ENCODE measurements at regions not wholly inside any gene's neighbourhood (a gene's known extent, or its start where the extent isn't known, plus 50 kb on each side); places are given as distances from the start of the nearest gene placed in this dataset.
"Not testable (repeated sequence)": the region's sequence is repeated elsewhere in the genome, so short reads cannot be mapped to it uniquely, and the experiment has no call there.

DNA sequence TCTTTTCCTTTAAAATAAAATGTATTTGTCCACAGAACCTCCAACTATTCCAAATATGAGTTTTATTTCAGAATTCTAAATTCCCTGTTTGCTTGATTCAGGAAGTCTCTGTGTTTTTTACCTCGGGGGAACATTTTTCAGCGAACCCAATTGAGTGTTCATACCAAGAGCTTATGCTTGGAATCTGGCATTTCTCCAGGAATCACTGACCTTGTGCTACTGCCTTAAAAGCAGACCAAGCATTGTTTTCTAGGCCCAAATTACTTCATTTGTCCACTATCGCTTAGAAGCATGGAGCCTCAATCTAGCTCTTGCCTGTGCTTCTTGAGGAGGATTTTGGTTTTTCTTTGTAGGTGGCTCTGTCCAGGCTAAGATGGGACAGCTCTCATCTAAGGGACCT, 59.4 kb downstream of the EBLN1 start:
- no peak for DNase-seq

DNA sequence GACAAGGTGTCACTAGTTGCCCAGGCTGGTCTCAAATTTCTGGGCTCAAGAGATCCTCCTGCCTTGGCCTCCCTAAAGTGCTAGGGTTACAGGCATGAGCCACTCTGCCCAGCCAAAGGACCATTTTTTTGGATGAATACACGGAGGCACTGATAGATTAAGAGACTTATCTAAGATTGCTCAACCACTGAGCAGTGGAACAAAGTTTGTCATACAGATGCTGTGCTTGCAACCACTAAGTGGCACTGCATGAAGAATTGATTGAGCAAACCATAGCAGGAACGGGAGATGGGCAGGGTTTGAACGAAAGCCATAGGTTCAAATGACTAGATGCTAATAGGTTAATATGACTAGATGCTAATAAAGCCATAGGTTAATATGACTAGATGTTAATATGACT, 61.1 kb downstream of the EBLN1 start:
- no peak for DNase-seq

DNA sequence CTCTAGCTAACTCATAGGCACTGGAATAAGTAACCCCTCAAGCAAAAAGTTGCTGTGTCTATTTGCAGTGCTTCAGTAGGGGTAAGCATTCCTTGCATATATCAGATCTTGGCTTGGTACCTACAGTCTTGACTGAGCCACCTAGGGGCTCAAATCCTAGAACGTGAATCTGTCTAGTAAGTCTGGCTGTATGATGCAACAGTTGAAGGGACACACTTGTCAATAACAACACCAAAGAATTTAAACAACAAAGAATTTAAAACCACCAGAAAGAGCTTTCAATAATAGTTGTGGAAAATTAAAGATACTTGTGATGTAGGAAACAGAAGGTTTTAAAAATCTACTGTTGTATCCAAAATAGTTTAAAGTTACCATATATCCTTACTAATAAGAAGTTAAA, 65.4 kb downstream of the EBLN1 start:
- DNase-seq: no peak

DNA sequence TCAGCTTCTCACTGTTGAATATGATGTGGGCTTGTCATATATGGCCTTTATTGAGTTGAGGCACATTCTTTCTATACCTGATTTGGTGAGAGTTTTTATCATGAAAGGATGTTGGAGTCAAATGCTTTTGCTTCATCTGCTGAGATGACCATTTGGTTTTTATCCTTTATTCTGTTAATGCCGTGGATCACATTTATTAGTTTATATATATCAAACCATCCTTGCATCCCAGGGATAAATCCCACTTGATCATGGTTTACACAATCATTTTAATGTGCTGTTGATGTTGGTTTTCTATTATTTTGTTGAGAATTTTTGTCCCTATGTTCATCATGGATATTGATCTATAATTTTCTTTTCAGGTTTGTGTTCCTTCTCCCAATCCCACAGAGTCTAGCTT, 67.0 kb downstream of the EBLN1 start:
- DNase-seq: no peak

DNA sequence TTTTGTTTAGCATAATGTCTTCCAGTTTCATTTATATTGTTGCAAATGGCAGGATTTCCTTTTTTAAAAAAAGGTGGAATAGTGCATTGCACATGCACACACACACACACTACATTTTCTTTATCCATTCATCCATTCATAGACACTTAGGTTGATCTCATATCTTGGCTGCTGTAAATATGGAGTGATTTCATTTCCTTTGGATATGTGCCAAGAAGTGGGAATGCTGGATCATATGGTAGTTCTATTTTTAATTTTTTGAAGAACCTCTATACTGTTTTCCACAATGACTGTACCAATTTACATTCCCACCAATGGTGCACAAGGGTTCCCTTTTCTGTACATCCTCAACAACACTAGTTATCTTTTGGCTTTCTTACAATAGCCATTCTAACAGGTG, 68.9 kb downstream of the EBLN1 start:
- no peak for DNase-seq

DNA sequence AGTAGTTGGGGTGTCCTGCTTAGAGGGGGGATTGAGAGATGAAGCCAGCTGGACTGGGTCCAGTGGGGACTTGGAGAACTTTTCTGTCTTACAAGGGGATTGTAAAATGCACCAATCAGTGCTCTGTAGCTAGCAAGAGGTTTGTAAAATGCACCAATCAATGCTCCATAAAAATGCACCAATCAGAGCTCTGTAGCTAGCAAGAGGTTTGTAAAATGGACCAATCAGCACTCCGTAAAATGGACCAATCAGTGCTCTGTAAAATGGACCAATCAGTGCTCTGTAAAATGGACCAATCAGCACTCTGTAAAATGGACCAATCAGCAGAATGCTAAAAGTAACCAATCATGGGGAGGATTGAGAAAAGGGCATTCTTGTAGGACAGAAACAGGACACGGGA, 71.9 kb downstream of the EBLN1 start:
- not testable (repeated sequence) for DNase-seq

DNA sequence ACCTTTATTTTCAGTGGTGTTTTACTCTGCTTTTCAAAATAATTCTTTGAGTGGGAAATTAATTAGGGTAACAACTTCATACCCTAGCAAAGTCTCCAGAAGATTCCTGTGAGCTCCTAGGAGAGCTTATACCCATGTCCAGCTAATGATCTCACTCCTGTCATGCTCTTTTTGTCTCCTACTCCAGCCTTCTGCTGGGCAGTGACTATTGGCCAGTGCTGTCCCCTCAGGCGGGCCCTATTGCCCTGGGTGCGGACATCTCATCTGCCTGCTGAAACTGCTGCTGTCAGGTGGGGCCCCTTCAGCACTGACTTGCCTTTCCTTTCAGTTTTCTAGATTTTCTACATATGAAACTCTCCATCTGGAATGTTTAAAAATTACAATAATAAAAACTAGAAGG, 80.3 kb downstream of the EBLN1 start:
- DNase-seq: no peak

DNA sequence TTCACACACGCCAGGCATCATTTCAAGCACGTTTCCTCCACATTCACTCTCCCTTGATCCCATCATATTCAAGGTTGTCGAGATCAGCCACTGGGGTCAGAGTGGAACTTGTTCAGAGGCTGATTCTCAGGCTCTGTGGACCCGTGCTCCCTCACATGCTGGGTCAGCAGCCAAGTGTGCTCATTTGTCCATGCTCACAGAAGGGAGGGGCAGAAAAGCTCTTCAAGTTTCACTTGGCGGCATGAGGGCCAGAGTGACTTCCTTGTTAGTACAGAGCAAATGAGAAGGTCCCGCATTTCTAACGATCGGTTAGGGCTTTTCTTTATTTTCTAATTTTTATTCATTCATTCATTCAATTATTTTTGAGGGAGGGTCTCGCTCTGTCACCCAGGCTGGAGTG, 82.2 kb downstream of the EBLN1 start:
- DNase-seq: no peak

DNA sequence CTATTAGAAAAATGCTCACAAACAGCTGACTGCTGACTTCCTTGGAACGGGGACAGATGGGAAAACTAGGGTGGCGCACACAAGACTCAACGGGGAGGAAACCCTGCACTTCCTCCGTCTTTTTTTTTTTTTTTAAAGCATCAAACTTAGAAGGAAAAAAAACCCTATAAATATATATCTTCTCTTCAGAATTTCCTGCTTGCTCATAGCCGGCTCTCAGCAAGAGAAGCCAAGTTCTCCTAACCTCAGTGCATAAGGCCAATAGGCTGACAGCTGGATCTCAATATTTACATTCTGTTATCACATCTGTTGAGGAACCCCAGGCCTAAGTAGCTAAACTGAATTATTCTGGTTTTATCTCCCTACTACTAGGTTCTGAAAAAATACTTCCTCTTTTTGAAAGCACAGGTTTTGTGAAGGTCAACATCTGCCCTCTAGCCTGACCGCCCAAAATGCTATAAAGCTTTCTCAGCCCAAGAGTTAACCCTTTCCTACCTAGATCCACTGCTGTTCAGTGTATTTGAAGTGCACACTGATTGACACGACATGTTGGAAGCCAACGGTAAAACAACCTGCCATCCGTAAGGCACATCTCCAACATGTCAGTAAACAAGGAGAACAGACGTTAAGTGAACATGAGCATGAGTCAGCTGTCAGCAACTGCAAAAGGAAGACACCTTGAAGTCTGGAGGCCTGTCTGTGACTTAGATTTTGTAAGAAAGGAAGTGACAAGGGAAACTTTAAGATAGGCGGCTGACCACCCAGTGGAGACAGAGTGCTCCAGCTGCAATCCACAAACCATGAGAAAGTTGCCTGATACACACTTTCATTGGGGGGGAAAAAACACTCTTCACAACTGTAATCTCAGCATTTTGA, 83.8 kb downstream of the EBLN1 start:
- DNase-seq: no peak

DNA sequence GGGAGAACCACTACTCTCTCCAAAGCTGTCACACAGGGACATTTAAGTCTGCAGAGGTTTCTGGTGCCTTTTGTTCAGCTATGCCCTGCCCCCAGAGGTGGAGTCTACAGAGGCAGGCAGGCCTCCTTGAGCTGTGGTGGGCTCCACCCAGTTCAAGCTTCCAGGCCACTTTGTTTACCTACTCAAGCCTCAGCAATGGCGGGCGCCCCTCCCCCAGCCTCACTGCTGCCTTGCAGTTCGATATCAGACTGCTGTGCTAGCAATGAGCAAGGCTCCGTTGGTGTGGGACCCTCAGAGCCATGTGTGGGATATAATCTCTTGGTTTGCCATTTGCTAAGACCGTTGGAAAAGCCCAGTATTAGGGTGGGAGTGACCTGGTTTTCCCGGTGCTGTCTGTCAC, 87.0 kb downstream of the EBLN1 start:
- not testable (repeated sequence) for DNase-seq

DNA sequence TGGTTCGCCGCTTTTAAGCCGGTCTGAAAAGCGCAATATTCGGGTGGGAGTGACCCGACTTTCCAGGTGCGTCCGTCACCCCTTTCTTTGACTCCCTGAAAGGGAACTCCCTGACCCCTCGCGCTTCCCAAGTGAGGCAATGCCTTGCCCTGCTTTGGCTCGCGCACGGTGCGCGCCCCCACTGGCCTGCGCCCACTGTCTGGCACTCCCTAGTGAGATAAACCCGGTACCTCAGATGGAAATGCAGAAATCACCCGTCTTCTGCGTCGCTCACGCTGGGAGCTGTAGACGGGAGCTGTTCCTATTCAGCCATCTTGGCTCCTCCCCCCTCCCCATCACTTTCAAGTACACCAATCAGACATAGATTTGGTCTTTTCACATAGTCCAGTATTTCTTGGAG, 88.2 kb downstream of the EBLN1 start:
- not testable (repeated sequence) for DNase-seq

DNA sequence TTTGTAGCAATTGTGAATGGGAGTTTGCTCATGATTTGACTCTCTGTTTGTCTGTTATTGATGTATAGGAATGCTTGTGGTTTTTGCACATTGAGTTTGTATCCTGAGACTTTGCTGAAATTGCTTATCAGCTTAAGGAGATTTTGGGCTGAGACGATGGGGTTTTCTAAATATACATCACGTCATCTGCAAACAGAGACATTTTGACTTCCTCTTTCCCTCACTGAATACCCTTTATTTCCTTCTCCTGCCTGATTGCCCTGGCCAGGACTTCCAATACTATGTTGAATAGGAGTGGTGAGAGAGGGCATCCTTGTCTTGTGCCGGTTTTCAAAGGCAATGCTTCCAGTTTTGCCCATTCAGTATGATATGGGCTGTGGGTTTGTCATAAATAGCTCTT, 96.6 kb downstream of the EBLN1 start:
- DNase-seq: not testable (repeated sequence)

DNA sequence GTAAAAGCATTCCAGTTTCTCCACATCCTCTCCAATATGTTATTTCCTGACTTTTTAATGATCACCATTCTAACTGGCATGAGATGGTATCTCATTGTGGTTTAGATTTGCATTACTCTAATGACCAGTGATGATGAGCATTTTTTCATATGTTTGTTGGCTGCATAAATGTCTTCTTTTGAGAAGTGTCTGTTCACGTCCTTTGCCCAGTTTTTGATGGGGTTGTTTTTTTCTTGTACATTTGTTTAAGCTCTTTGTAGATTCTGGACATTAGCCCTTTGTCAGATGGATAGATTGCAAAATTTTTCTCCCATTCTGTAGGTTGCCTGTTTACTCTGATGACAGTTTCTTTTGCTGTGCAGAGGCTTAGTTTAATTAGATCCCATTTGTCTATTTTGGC, 97.7 kb downstream of the EBLN1 start:
- not testable (repeated sequence) for DNase-seq

DNA sequence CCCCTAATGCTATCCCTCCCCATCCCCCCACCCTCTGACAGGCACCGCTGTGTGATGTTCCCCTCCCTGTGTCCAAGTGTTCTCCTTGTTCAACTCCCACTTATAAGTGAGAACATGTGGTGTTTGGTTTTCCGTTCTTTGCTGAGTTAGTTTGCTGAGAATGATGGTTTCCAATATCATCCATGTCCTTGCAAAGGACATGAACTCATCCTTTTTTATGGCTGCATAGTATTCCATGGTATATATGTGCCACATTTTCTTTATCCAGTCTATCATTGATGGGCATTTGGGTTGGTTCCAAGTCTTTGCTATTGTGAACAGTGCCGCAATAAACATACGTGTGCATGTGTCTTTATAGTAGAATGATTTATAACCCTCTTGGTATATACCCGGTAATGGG, 98.2 kb downstream of the EBLN1 start:
- DNase-seq: not testable (repeated sequence)

DNA sequence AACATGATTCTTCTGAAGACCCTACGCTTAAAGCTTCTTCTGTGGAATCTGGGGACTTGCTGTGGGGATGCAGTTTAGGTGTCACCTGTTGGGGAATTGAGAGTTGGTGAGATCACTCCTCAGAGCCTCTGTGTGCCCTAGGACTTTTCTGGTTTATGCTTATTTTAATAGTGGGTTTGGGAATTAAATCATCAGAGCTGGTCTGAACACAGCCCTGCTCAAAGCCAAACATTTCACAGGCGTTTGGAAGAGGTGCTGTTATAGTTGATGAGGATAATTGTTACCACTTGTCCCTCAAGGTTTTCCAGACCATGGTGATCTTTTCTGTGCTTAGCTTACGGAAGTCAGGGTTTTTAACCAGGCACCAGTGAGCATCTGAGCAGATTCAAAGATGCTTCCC, 106.1 kb downstream of the EBLN1 start:
- no peak for DNase-seq

DNA sequence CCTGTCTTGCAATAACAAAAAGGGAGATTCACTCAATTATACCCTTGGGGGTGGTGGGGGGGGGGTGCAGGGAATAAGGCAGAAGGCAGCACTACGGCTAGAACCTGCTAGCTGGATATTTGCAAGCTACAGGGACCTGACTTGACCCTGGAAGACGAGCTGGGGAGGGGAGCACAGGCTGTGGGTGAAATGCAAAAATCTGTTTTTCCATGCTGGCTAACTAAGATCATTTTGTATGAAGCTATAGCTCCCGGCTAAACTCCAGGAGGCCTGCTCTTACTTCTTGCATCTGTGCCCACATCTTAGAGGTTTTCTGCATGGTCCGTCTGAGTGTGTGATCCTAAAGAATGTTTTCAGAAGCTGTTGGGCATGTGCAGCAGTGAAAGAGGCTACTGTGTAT, 106.6 kb downstream of the EBLN1 start:
- DNase-seq: no peak

DNA sequence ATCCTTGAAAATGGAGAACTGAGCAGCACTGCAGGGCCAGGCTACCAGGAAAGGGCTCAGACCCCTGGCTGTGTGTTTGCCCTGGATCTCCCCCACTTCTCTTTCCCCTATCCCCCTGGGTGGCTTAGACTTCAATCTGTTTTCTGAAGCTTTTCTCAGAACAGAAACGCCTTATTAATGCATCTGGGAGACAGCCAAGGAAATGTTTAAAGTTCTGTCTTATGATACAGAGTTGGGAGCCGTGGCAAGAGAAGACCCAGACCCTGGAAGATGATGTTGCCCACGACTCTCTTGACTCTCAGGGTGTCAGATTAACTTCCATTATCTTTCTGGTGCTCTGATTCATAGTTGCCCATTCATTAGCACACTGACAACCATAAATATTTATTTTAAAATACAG, 107.1 kb downstream of the EBLN1 start:
- no peak for DNase-seq

DNA sequence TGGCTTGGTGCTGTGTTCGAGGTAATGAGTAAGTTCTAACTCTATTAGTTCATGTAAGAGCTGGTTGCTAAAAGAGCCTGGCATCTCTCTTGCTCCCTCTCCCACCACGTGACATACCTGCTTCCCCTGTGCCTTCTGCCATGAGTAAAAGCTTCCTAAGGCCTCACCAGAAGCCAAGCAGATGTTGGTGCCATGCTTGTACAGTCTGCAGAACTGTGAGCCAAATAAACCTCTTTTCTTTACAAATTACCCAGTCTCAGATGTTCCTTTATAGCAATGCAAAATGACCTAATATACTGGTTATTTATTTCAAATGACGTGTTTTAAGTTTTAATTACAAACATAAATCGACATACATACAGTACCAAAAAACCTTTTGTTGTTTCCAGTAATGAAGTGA, 101.7 kb upstream of the DNAJC1 start:
- DNase-seq: no peak

DNA sequence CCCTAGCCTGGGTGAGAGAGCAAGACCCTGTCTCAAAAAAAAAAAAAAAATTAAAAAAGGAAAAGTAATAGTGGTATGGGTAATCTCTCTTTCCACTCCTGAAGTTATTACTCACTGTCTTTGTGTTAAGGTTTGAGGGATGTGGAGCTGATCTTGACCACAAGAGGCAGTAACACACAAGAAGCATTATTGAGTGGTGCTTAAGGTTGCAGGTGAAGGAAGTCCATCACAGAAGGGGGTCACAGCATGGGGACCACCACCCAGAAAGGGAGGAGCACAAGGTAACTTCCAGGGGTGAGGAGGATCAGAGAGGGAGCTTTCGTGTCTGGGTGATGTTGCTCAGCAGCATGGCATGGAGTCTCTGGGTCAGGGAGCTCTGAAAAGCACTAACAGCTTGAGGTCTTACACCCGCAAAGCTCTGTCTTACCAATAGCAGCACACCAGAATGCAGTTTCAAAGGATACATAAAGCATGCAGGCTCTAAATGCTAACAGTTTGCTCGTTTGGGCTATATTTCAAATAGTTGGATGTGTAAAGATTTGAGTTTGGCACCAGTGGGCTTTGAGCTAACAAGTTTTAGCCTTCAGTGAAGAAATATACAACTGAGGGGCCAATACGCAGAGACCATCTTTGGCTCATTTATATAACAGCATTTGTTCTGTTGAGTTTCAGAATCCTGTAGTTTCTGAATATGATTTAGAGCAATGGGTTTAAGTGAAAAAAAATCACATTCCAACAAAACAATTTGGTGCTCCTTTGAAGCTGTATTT, 100.4 kb upstream of the DNAJC1 start:
- DNase-seq: no peak

DNA sequence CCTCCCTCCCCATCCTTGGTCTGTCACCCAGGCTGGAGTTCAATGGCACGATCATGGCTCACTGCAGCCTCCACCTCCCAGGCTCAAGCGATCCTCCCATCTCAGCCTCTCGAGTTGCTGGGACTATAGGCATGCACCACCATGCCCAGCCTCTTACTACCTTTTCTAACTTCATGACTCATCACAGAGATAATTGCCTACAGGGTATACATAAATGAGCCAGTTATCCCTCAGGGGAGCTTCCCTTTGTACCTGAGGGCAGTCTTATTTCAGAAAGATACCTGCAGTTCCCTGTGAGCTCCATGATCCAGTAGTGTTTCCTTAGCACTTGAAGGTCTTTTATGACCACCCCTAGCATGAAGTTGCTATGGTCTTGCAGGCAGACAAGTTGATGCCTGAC, 94.2 kb upstream of the DNAJC1 start:
- no peak for DNase-seq

DNA sequence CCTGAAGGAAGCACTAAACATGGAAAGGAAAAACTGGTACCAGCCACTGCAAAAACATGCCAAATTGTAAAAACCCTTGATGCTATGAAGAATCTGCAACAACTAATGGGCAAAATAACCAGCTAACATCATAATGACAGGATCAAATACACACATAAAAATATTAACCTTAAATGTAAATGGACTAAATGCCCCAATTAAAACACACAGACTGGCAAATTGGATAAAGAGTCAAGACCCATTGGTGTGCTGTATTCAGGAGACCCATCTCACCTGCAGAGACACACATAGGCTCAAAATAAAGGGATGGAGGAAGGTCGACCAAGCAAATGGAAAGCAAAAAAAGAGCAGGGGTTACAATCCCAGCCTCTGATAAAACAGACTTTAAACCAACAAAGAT, 87.7 kb upstream of the DNAJC1 start:
- DNase-seq: not testable (repeated sequence)

DNA sequence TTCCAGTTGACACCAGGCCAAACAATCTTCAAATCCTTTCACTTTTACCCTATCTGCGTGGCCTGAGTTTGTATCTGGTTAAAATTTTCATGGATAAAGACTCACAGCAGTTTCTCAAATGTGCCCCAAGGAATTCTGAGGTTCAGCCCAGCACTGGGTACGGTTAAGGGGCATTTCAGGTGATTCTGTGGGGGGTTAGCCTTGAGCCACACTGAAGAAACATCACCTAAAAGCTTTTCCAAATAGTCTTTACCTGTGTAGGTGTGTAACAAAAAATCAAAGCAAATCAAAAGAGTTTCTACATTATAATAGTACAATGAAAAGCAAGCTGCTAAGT, 83.8 kb upstream of the DNAJC1 start:
- DNase-seq: no peak

DNA sequence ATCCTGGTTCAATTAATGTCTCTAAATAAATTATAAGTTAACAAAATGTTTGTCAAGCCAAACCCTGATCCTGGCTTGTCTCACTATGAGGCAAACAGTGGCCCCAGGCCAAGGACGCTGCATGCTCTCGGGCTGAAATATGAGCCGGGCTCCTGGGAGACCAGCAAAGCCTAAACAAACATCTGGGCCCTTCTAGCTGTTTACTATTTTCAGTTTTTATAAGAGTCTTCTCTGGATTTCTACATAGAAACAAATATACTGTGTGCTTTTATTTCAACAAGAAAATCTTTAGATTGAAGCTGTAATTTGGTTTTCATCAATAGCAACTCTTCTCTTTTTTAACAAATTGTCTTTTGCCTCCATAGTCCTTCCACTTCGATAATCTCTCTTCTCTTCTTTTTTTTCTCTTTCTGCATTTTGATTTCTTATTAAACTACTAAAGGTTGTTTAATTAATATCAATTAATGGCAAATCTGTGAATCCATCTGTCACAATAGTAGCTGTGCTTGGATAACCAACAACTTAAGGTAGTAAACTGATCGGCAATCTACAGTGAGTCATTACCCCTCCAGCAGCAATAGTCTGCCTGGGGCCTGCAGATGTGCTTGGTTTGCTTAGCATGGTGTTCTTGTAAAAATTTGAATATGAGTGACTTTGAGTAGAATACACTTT, 83.3 kb upstream of the DNAJC1 start:
- DNase-seq: peak; percentile 6
